ENCODE measurements at regions not wholly inside any gene's neighbourhood (a gene's known extent, or its start where the extent isn't known, plus 50 kb on each side); places are given as distances from the start of the nearest gene placed in this dataset.

- H3F3A ChIP-seq (ENCODE audit: low read depth), result peaks cover 6% of the 10 kb centered on the region
- no peak overlapping the region for H3K9ac ChIP-seq
- H3K27ac ChIP-seq, result no peak overlapping the region
- Mint-ChIP-seq H3K4me3 (no peak overlapping the region), H3K36me3 (no peaks in the 10 kb centered on the region), H3K9me3 (peaks cover 8% of the 10 kb centered on the region), H3K27ac (no peak overlapping the region), H3K4me1 (peaks cover 8% of the 10 kb centered on the region), H3K27me3 (ENCODE audit: insufficient read depth, low read depth) (peaks cover 2% of the 10 kb centered on the region)
- no peaks in the 10 kb centered on the region for H3K79me2 ChIP-seq (ENCODE audit: low read depth)
- H3K4me3 ChIP-seq, result no peak overlapping the region
- H3K36me3 ChIP-seq, result no peaks in the 10 kb centered on the region
- no peak overlapping the region for H2AFZ ChIP-seq (replicated peaks)
- no peak for DNase-seq (ENCODE audit: low spot score)
- no peaks in the 10 kb centered on the region for H3K9me3 ChIP-seq (ENCODE audit: low read depth)
- H3K27me3 ChIP-seq, result no peaks in the 10 kb centered on the region
- H4K20me1 ChIP-seq (ENCODE audit: low read depth), result no peaks in the 10 kb centered on the region
- TF ChIP-seq EZH2 (IDR thresholded peaks at IDR 0.05) (no peak), EZH2phosphoT487 (IDR thresholded peaks at IDR 0.05) (no peak), CTCF (IDR thresholded peaks at IDR 0.05) (no peak)
- no peak overlapping the region for H3K4me2 ChIP-seq
- H3K4me1 ChIP-seq, result peaks cover 15% of the 10 kb centered on the region
Observed at GRCh38 chr2:224183086-224183485, 144.0 kb upstream of the SERPINE2 start.

- Mint-ChIP-seq H3K36me3 (no peaks in the 10 kb centered on the region), H3K4me3 (no peak overlapping the region), H3K27me3 (ENCODE audit: insufficient read depth, low read depth) (peaks cover 2% of the 10 kb centered on the region), H3K4me1 (peaks cover 8% of the 10 kb centered on the region), H3K9me3 (peaks cover 4% of the 10 kb centered on the region), H3K27ac (no peak overlapping the region)
- Histone ChIP-seq H3K27ac (no peak overlapping the region), H3K9me3 (ENCODE audit: low read depth) (no peaks in the 10 kb centered on the region), H3K4me3 (no peak overlapping the region), H3K9ac (no peak overlapping the region), H3K27me3 (no peaks in the 10 kb centered on the region), H3K4me1 (peaks cover 15% of the 10 kb centered on the region), H3K36me3 (no peaks in the 10 kb centered on the region), H2AFZ (replicated peaks) (no peak overlapping the region), H3K79me2 (ENCODE audit: low read depth) (no peaks in the 10 kb centered on the region), H4K20me1 (ENCODE audit: low read depth) (no peaks in the 10 kb centered on the region), H3F3A (ENCODE audit: low read depth) (peaks cover 6% of the 10 kb centered on the region), H3K4me2 (no peak overlapping the region)
- TF ChIP-seq EZH2phosphoT487 (IDR thresholded peaks at IDR 0.05), result no peak
- TF ChIP-seq CTCF (IDR thresholded peaks at IDR 0.05), result no peak
- TF ChIP-seq EZH2 (IDR thresholded peaks at IDR 0.05), result no peak
- DNase-seq (ENCODE audit: low spot score), result no peak
Observed at GRCh38 chr2:224182498-224182897, 143.4 kb upstream of the SERPINE2 start.

GRCh38 chr2:224181534-224182155, 142.6 kb upstream of the SERPINE2 start:
- no peaks in the 10 kb centered on the region for H4K20me1 ChIP-seq (ENCODE audit: low read depth)
- TF ChIP-seq EZH2 (IDR thresholded peaks at IDR 0.05) (no peak), CTCF (IDR thresholded peaks at IDR 0.05) (no peak), EZH2phosphoT487 (IDR thresholded peaks at IDR 0.05) (no peak)
- no peaks in the 10 kb centered on the region for H3K36me3 Mint-ChIP-seq
- H3K4me1 Mint-ChIP-seq, result peaks cover 8% of the 10 kb centered on the region
- no peaks in the 10 kb centered on the region for H3K9me3 ChIP-seq (ENCODE audit: low read depth)
- peaks cover 3% of the 10 kb centered on the region for H3K9me3 Mint-ChIP-seq
- H3K27me3 ChIP-seq, result no peaks in the 10 kb centered on the region
- no peak overlapping the region for H3K9ac ChIP-seq
- peaks cover 12% of the 10 kb centered on the region for H3K4me1 ChIP-seq
- no peak overlapping the region for H3K27ac Mint-ChIP-seq
- H3F3A ChIP-seq (ENCODE audit: low read depth), result peaks cover 5% of the 10 kb centered on the region
- DNase-seq (ENCODE audit: low spot score), result no peak
- no peak overlapping the region for H3K4me3 Mint-ChIP-seq
- H3K79me2 ChIP-seq (ENCODE audit: low read depth), result no peaks in the 10 kb centered on the region
- no peak overlapping the region for H3K4me3 ChIP-seq
- H3K27ac ChIP-seq, result no peak overlapping the region
- no peak overlapping the region for H3K4me2 ChIP-seq
- H3K27me3 Mint-ChIP-seq (ENCODE audit: insufficient read depth, low read depth), result peaks cover 2% of the 10 kb centered on the region
- H3K36me3 ChIP-seq, result no peaks in the 10 kb centered on the region
- H2AFZ ChIP-seq (replicated peaks), result no peak overlapping the region
